ENCODE measurements at regions not wholly inside any gene's neighbourhood (a gene's known extent, or its start where the extent isn't known, plus 50 kb on each side); places are given as distances from the start of the nearest gene placed in this dataset.

DNA sequence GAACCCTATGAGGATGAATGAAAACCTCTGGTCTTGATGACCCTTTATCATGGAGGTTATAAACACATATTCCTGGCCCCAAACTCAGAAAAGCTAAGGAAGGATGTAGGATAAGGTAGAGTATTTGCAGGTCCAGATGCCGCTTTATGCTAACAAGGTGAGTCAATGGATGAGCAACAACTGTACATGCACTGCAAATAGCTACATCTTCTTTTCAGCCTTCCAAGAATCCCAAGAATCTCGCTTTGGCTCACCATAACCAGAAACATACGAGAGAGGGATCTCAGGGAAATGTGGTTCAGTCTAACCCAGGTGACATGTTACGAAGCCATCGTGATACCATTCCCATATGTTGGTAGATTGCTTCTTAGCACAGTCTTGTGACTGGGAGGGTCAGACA is 152.3 kb upstream of the ANKH start:
- Histone ChIP-seq H2BK5ac (ENCODE audit: low read depth, low read length, poor library complexity, severe bottlenecking) (no peak overlapping the region), H3K14ac (replicated peaks; ENCODE audit: low read depth, low read length) (no peak overlapping the region), H4K8ac (ENCODE audit: low read depth in 2 of 2, low read length in 2 of 2) (no peak overlapping the region), H4K20me1 (ENCODE audit: insufficient read depth, low read length) (no peaks in the 10 kb centered on the region), H3K23ac (ENCODE audit: low read depth, low read length) (no peak overlapping the region), H3K27ac (ENCODE audit: insufficient read depth, low read length) (no peak overlapping the region), H2AK9ac (replicated peaks; ENCODE audit: low read depth, low read length, poor library complexity) (no peak overlapping the region), H3K18ac (ENCODE audit: low read depth, low read length) (no peak overlapping the region), H3K9me1 (ENCODE audit: insufficient read depth, low read length) (no peaks in the 10 kb centered on the region), H3K79me1 (ENCODE audit: low read depth in 1 of 2, low read length in 2 of 2) (no peaks in the 10 kb centered on the region), H4K5ac (ENCODE audit: low read depth, low read length) (no peak overlapping the region), H3K4ac (ENCODE audit: low read depth, low read length) (no peak overlapping the region), H3K9ac (ENCODE audit: low read depth, low read length) (no peak overlapping the region), H3K27me3 (ENCODE audit: control insufficient read depth, insufficient read depth, low read length) (peaks cover 7% of the 10 kb centered on the region), H2BK20ac (ENCODE audit: low read depth, low read length) (no peak overlapping the region), H2AK5ac (ENCODE audit: low read depth, low read length) (no peak overlapping the region), H3K4me3 (ENCODE audit: insufficient read depth, low read depth, low read length) (no peak overlapping the region), H3K36me3 (ENCODE audit: control insufficient read depth, insufficient read depth, low read length) (no peaks in the 10 kb centered on the region), H2BK120ac (ENCODE audit: low read depth, low read length) (no peak overlapping the region), H3K56ac (ENCODE audit: extremely low read depth, insufficient read depth, low read length) (no peak overlapping the region), H3K4me1 (ENCODE audit: control insufficient read depth, insufficient read depth, low read length) (peaks cover 9% of the 10 kb centered on the region), H4K91ac (ENCODE audit: insufficient read depth, low read depth, low read length) (no peak overlapping the region), H3K9me3 (ENCODE audit: control insufficient read depth, insufficient read depth, low read length) (peaks cover 6% of the 10 kb centered on the region), H2BK15ac (ENCODE audit: low read depth, low read length) (peak overlapping the region; percentile 14; the same call in 1 of the 3 replicates), H3K4me2 (ENCODE audit: low read depth, low read length) (no peak overlapping the region), H2AFZ (replicated peaks; ENCODE audit: low read length, poor library complexity) (no peak overlapping the region)
- no CpG with 5 or more reads among the region's 5 CpGs for WGBS, 2 experiments (ENCODE audit: extremely low coverage in 2 of 2, insufficient read length in 1 of 2)
- intact Hi-C loops (cut with micrococcal nuclease) (loop anchor here (5.0 kb wide), 1 partner anchor 973 kb away; no protein-coding TSS in a partner anchor), dilution Hi-C loops (cut with HindIII; ENCODE audit: low sequenced_read_pairs, unreplicated experiment) (no loop called here), in situ Hi-C loops (cut with MboI; ENCODE audit: low sequenced_read_pairs) (loop anchor here (25.0 kb wide), 1 partner anchor 612 kb away; no protein-coding TSS in a partner anchor)
- TF ChIP-seq RFX5 (IDR thresholded peaks at IDR 0.05; ENCODE audit: low read depth, low read length), result no peak
- TF ChIP-seq, protein P1, sequence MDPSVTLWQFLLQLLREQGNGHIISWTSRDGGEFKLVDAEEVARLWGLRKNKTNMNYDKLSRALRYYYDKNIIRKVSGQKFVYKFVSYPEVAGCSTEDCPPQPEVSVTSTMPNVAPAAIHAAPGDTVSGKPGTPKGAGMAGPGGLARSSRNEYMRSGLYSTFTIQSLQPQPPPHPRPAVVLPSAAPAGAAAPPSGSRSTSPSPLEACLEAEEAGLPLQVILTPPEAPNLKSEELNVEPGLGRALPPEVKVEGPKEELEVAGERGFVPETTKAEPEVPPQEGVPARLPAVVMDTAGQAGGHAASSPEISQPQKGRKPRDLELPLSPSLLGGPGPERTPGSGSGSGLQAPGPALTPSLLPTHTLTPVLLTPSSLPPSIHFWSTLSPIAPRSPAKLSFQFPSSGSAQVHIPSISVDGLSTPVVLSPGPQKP (IDR thresholded peaks at IDR 0.05; ENCODE audit: borderline replicate concordance, low read depth, low read length), result no peak
- TF ChIP-seq NFE2L2 (IDR thresholded peaks at IDR 0.05; ENCODE audit: low read depth, low read length), result no peak
- TF ChIP-seq RAD21 (IDR thresholded peaks at IDR 0.05; ENCODE audit: low read length), result no peak
- TF ChIP-seq, protein P2, sequence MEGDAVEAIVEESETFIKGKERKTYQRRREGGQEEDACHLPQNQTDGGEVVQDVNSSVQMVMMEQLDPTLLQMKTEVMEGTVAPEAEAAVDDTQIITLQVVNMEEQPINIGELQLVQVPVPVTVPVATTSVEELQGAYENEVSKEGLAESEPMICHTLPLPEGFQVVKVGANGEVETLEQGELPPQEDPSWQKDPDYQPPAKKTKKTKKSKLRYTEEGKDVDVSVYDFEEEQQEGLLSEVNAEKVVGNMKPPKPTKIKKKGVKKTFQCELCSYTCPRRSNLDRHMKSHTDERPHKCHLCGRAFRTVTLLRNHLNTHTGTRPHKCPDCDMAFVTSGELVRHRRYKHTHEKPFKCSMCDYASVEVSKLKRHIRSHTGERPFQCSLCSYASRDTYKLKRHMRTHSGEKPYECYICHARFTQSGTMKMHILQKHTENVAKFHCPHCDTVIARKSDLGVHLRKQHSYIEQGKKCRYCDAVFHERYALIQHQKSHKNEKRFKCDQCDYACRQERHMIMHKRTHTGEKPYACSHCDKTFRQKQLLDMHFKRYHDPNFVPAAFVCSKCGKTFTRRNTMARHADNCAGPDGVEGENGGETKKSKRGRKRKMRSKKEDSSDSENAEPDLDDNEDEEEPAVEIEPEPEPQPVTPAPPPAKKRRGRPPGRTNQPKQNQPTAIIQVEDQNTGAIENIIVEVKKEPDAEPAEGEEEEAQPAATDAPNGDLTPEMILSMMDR (conservative IDR thresholded peaks at IDR 0.05; ENCODE audit: low read depth, low read length), result no peak
- TF ChIP-seq FOS (IDR thresholded peaks at IDR 0.05; ENCODE audit: low read depth, low read length), result no peak
- no peak for TF ChIP-seq MXI1 (IDR thresholded peaks at IDR 0.05; ENCODE audit: borderline replicate concordance, low read depth, low read length)
- no peak for TF ChIP-seq SMC3 (IDR thresholded peaks at IDR 0.05; ENCODE audit: low read depth, low read length)
- TF ChIP-seq CEBPB (IDR thresholded peaks at IDR 0.05; ENCODE audit: low read depth, low read length), result no peak
- TF ChIP-seq POLR2A (IDR thresholded peaks at IDR 0.05; ENCODE audit: low read depth, low read length), result no peak
- TF ChIP-seq MAZ (IDR thresholded peaks at IDR 0.05; ENCODE audit: borderline replicate concordance, low read depth, low read length), result no peak
- no peak for TF ChIP-seq BHLHE40 (IDR thresholded peaks at IDR 0.05; ENCODE audit: low read depth, low read length)
- ATAC-seq (ENCODE audit: low read depth), result no peak
- ChIA-PET CTCF (no interaction called here), POLR2A (ENCODE audit: unreplicated experiment) (no interaction called here)
- DNase-seq, result no peak
- BruUV-seq (replicated peaks), result no TSS peak

All from IMR-90 (cell line).